Activated CD8-positive, alpha-beta T cell treated with anti-CD3 and anti-CD28 coated beads for 36 hours (primary cell): ENCODE measurements at regions not wholly inside any gene's neighbourhood (a gene's known extent, or its start where the extent isn't known, plus 50 kb on each side); places are given as distances from the start of the nearest gene placed in this dataset.

ENCODE experiments used
- ATAC-seq: fragments of 200-7000 bp; cut with Tn5 transposase; one replicate; pipeline ENCODE4 v1.10.0; 2021; ENCODE audit warnings: mild to moderate bottlenecking, moderate library complexity
- CTCF ChIA-PET: fragments of 350-600 bp; sonication (Branson Sonifier 250); formaldehyde crosslinking; loops from one replicate; lab custom pipeline; 2021; ENCODE audit warnings: antibody characterized with exemption; lab: Charles Lee
- POLR2A ChIA-PET: fragments of 350-600 bp; sonication (Branson Sonifier 250); formaldehyde crosslinking; loops from one replicate; lab custom pipeline; 2021; ENCODE audit warnings: antibody characterized with exemption; lab: Charles Lee
- DNase-seq: peaks from one replicate; pipeline ENCODE4 v3.0.0-alpha.2; 2020
- H3K27ac Mint-ChIP-seq: one replicate; pipeline ENCODE4 v1.8.0; 2021; ENCODE audit warnings: mild to moderate bottlenecking, mixed read lengths
- H3K27me3 Mint-ChIP-seq: one replicate; pipeline ENCODE4 v1.8.0; 2021; ENCODE audit warnings: mixed read lengths
- H3K36me3 Mint-ChIP-seq: one replicate; pipeline ENCODE4 v1.8.0; 2021; ENCODE audit warnings: low read depth, mixed read lengths
- H3K4me1 Mint-ChIP-seq: one replicate; pipeline ENCODE4 v1.8.0; 2021; ENCODE audit warnings: low read depth, mixed read lengths
- H3K4me3 Mint-ChIP-seq: one replicate; pipeline ENCODE4 v1.8.0; 2021; ENCODE audit warnings: mild to moderate bottlenecking, moderate library complexity, mixed read lengths
- H3K9me3 Mint-ChIP-seq: one replicate; pipeline ENCODE4 v1.8.0; 2021; ENCODE audit warnings: mixed read lengths
- CTCF ChIP-seq: fragments of 200-600 bp; IDR thresholded peaks from one replicate; pipeline ENCODE4 v1.8.0; 2022; ENCODE audit warnings: antibody characterized with exemption, mild to moderate bottlenecking
- intact Hi-C: fragments of 100-400 bp; cut with micrococcal nuclease; formaldehyde crosslinking; loops from one replicate; pipeline ENCODE4 v1.10.0; 2022

- ChIA-PET CTCF (no interaction called here), POLR2A (no interaction called here)
- H3K27me3 Mint-ChIP-seq: peaks cover 4% of the 10 kb centered on the region
- ATAC-seq (no peak), DNase-seq (no peak)
- no peak overlapping the region for H3K4me3 Mint-ChIP-seq
- intact Hi-C loops: no loop called here
- no peaks in the 10 kb centered on the region for H3K4me1 Mint-ChIP-seq
- no peak overlapping the region for H3K27ac Mint-ChIP-seq
- no peak for TF ChIP-seq CTCF
- H3K9me3 Mint-ChIP-seq: peaks cover 7% of the 10 kb centered on the region
- no peaks in the 10 kb centered on the region for H3K36me3 Mint-ChIP-seq
Observed at GRCh38 chr5:36521219-36521618, 85.2 kb upstream of the SLC1A3 start.

DNA sequence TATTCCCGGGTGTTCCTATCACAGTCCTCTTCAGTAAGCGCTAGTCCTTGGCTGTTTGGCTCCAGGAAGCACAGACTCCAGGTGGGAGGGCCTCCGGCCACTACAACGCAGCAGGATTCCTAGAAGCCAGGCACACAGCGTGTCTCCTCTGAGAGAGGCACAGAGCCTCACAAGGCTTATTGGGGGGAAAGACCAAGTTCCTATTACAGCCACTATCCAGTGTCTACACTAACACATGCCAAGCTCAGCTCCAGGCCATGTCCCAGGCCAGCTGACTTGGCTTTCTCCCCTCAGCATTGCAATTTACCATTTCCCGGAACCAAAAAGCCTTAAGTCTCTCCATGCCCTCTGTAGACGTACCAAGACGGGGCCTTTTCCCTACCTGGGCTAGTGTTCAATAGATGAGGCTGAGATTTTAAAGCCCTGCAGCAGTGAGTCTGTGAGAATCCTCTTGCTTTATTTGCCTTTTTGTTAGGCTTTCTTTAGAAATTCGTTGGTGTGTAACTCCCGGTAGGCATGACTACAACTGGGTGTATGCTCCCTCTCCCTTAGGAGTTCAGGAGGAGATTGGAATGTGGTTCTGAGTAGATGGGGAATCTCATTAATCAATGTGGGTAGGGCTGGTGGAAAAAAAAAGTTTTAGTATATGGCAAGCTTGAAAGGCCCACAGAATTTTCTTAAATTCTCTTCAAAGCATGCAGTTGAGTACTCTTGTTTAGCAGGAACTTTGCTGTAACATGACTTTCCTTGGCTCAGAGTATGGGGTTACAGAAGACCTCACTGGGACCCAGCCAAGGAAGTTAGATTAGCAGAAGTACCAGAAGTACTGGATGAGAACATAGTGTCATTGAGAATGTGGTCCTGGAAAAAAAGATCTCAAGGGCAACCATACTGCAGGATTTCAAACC is 84.3 kb upstream of the SLC1A3 start:
- H3K27ac Mint-ChIP-seq: no peak overlapping the region
- DNase-seq: no peak
- H3K27me3 Mint-ChIP-seq: peaks cover 4% of the 10 kb centered on the region
- H3K4me3 Mint-ChIP-seq: no peak overlapping the region
- intact Hi-C loops: no loop called here
- no peaks in the 10 kb centered on the region for H3K4me1 Mint-ChIP-seq
- H3K9me3 Mint-ChIP-seq: peaks cover 7% of the 10 kb centered on the region
- H3K36me3 Mint-ChIP-seq: no peaks in the 10 kb centered on the region
- no peak for TF ChIP-seq CTCF
- CTCF ChIA-PET: no interaction called here
- ATAC-seq: no peak
- POLR2A ChIA-PET: interaction anchor here (0.5 kb wide), 1 partner anchor 79 kb away, joined by 3 read pairs; no protein-coding TSS in a partner anchor

DNA sequence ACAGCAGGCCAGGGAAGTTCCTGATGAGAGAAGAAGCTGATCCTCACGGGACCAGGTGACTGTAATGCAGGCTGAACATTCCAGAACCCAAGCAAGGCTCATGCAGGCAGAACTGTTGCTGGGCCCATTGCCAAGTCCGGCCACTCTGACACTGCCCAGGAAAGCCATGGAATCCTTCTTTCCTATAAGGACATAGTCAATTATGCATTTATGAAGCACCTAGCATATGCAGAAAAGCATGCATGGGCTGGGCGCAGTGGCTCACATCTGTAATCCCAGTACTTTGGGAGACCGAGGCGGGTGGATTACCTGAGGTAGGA is 83.7 kb upstream of the SLC1A3 start:
- no peaks in the 10 kb centered on the region for H3K4me1 Mint-ChIP-seq
- no peak for ATAC-seq
- H3K27me3 Mint-ChIP-seq: peaks cover 4% of the 10 kb centered on the region
- ChIA-PET CTCF (interaction anchor here (0.6 kb wide), 1 partner anchor 17 kb away, joined by 3 read pairs; no protein-coding TSS in a partner anchor), POLR2A (interaction anchor here (0.5 kb wide), 1 partner anchor 80 kb away, joined by 3 read pairs; no protein-coding TSS in a partner anchor)
- intact Hi-C loops: no loop called here
- no peak overlapping the region for H3K4me3 Mint-ChIP-seq
- TF ChIP-seq CTCF: no peak
- H3K9me3 Mint-ChIP-seq: peaks cover 7% of the 10 kb centered on the region
- H3K36me3 Mint-ChIP-seq: no peaks in the 10 kb centered on the region
- DNase-seq: no peak
- H3K27ac Mint-ChIP-seq: no peak overlapping the region

GRCh38 chr5:36523450-36523849 is 83.0 kb upstream of the SLC1A3 start:
- TF ChIP-seq CTCF: no peak
- peaks cover 3% of the 10 kb centered on the region for H3K9me3 Mint-ChIP-seq
- no peak overlapping the region for H3K27ac Mint-ChIP-seq
- CTCF ChIA-PET: interaction anchor here (0.6 kb wide), 1 partner anchor 18 kb away, joined by 3 read pairs; no protein-coding TSS in a partner anchor
- DNase-seq: no peak
- ATAC-seq: no peak
- no peaks in the 10 kb centered on the region for H3K36me3 Mint-ChIP-seq
- POLR2A ChIA-PET: no interaction called here
- peaks cover 4% of the 10 kb centered on the region for H3K27me3 Mint-ChIP-seq
- no peak overlapping the region for H3K4me3 Mint-ChIP-seq
- intact Hi-C loops: no loop called here
- no peaks in the 10 kb centered on the region for H3K4me1 Mint-ChIP-seq

GRCh38 chr5:36523926-36524325 is 82.5 kb upstream of the SLC1A3 start:
- no peak for DNase-seq
- intact Hi-C loops: no loop called here
- ATAC-seq: no peak
- peaks cover 4% of the 10 kb centered on the region for H3K27me3 Mint-ChIP-seq
- no peak for TF ChIP-seq CTCF
- ChIA-PET CTCF (no interaction called here), POLR2A (no interaction called here)
- no peak overlapping the region for H3K27ac Mint-ChIP-seq
- no peaks in the 10 kb centered on the region for H3K36me3 Mint-ChIP-seq
- H3K4me1 Mint-ChIP-seq: no peaks in the 10 kb centered on the region
- no peak overlapping the region for H3K4me3 Mint-ChIP-seq
- no peaks in the 10 kb centered on the region for H3K9me3 Mint-ChIP-seq
